ENCODE measurements at regions not wholly inside any gene's neighbourhood (a gene's known extent, or its start where the extent isn't known, plus 50 kb on each side); places are given as distances from the start of the nearest gene placed in this dataset.

DNA sequence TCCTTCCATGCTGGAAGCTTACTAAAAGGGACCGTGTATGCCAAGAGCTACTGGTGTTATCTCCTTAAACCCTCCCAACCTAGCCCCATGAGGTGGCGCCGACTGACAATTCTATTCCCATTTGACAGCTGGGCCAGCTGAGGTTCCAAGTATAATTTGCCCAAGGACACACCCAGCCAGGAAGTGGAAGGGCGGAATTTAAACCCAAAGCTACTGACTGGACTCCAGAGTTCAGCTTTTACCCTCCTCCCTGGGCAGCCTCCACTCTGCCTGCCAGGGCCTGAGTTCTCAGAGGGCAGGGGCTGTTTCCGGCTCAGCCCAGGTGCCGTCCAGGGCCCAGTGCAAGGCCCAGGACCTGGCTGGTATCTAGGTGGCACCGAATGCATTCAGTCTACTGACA is 71.8 kb downstream of the C9orf50 start:
- TF ChIP-seq GATA2 (IDR thresholded peaks at IDR 0.05; ENCODE audit: low read depth, low read length) (no peak), GATA3 (IDR thresholded peaks at IDR 0.05; ENCODE audit: low read depth, low read length) (no peak)

Measured in SH-SY5Y (cell line).